K562 (cell line): ENCODE measurements at regions not wholly inside any gene's neighbourhood (a gene's known extent, or its start where the extent isn't known, plus 50 kb on each side); places are given as distances from the start of the nearest gene placed in this dataset.

Experiments
- ATAC-seq: fragments of 200-7000 bp; cut with Tn5 transposase; 3 replicates; pipeline ENCODE4 v1.9.1; 2020; ENCODE audit warnings: moderate library complexity
- BruUV-seq: library from RNA; stranded (reverse); fragments of 400-500 nt; replicated peaks from 2 replicates; lab custom pipeline; 2021; lab: Mats Ljungman, UMichigan
- CTCF ChIA-PET: fragments of 300-600 bp; formaldehyde crosslinking; extraction: SDS; loops from one replicate; lab custom pipeline; 2021; ENCODE audit warnings: low intra/inter-chr PET ratio; lab: Yijun Ruan, JAX
- POLR2A ChIA-PET: fragments of 300-600, 350-650 bp; sonication (Branson Sonifier 250); formaldehyde crosslinking; extraction: SDS; loops from one replicate; lab custom pipeline; 2021; ENCODE audit warnings: antibody characterized with exemption, inconsistent platforms; lab: Yijun Ruan, JAX
- DNase-seq, 4 experiments: peaks; one replicate each; pipeline versions ENCODE4 v3.0.0 to v3.0.0-alpha.2; 2011 to 2018; ENCODE audit warnings: low spot score in 3 of 4, mixed read lengths in 3 of 4; ENCODE audit errors: extremely low read depth in 1 of 4
- FAIRE-seq: peaks from 2 replicates; lab custom pipeline; 2011; peaks lifted over from hg19 to GRCh38; lab: Jason Lieb, UNC
- H2AFZ ChIP-seq: 2 replicates; pipeline ENCODE4 v1.6.0; 2011; ENCODE audit warnings: low read depth, low read length, control low read depth, inconsistent platforms
- H3K27ac ChIP-seq: fragments of 200-600 bp; 3 replicates; pipeline ENCODE4 v1.8.0; 2011; ENCODE audit warnings: low read depth, mild to moderate bottlenecking, control low read depth, inconsistent platforms, low read length, moderate library complexity, mixed read lengths; ENCODE audit errors: extremely low read depth
- H3K27me3 ChIP-seq, 2 experiments: fragments of 300-600 bp in 1 of 2; 2 replicates in 1 of 2; 3 replicates in 1 of 2; pipeline versions ENCODE4 v1.6.0 to v1.8.0; 2011; ENCODE audit warnings: inconsistent platforms in 2 of 2, low read length in 2 of 2, mild to moderate bottlenecking in 1 of 2, mixed read lengths in 1 of 2, moderate library complexity in 1 of 2; ENCODE audit not compliant: control insufficient read depth in 2 of 2, insufficient read depth in 2 of 2
- H3K36me3 ChIP-seq: fragments of 300-600 bp; 3 replicates; pipeline ENCODE4 v1.8.0; 2011; ENCODE audit warnings: mild to moderate bottlenecking, low read length, inconsistent platforms; ENCODE audit not compliant: control insufficient read depth, insufficient read depth
- H3K4me1 ChIP-seq, 2 experiments: fragments of 200-600 bp in 1 of 2; replicated peaks in 1 of 2; 2 replicates in 1 of 2; 3 replicates in 1 of 2; pipeline versions ENCODE4 v1.5.1 to v1.8.0; 2011; ENCODE audit warnings: inconsistent platforms in 2 of 2, low read length in 2 of 2, mild to moderate bottlenecking in 1 of 2, mixed read lengths in 1 of 2, moderate library complexity in 1 of 2; ENCODE audit not compliant: control insufficient read depth in 2 of 2, insufficient read depth in 2 of 2
- H3K4me2 ChIP-seq: 2 replicates; pipeline ENCODE4 v1.6.1; 2011; ENCODE audit warnings: low read length, control low read depth, inconsistent platforms, mixed read lengths; ENCODE audit not compliant: insufficient read depth
- H3K4me3 ChIP-seq: fragments of 200-600 bp; sonication (generic), shearing (Covaris generic); 2 replicates; pipeline ENCODE4 v1.5.1; 2016; ENCODE audit warnings: control low read depth, inconsistent platforms
- H3K79me2 ChIP-seq: fragments of 200-600 bp; 3 replicates; pipeline ENCODE4 v1.8.0; 2011; ENCODE audit warnings: low read length, inconsistent platforms; ENCODE audit not compliant: control insufficient read depth, insufficient read depth
- H3K9ac ChIP-seq, 2 experiments: 2 replicates each; pipeline versions ENCODE4 v1.6.0 to v1.6.1; 2011; ENCODE audit warnings: low read depth in 2 of 2, low read length in 2 of 2, control low read depth in 1 of 2, inconsistent platforms in 1 of 2, mild to moderate bottlenecking in 1 of 2, mixed read lengths in 1 of 2; ENCODE audit not compliant: insufficient read depth in 1 of 2
- H3K9me1 ChIP-seq: one replicate; pipeline ENCODE4 v1.6.0; 2011; ENCODE audit warnings: inconsistent platforms, mild to moderate bottlenecking, low read length, moderate library complexity; ENCODE audit not compliant: control insufficient read depth, insufficient read depth
- H3K9me3 ChIP-seq: replicated peaks from 2 replicates; pipeline ENCODE4 v1.5.1; 2011; ENCODE audit warnings: low read depth, low read length, inconsistent platforms; ENCODE audit not compliant: control insufficient read depth, insufficient read depth
- H4K20me1 ChIP-seq: replicated peaks from 2 replicates; pipeline ENCODE4 v1.6.1; 2011; ENCODE audit warnings: low read length, inconsistent platforms, mixed read lengths; ENCODE audit not compliant: control insufficient read depth, insufficient read depth
- CHCHD3 ChIP-seq: fragments of 250-450 bp; sonication (Bioruptor Pico); IDR thresholded peaks from 2 replicates; pipeline ENCODE4 v2.1.2; 2022; ENCODE audit warnings: mild to moderate bottlenecking
- CUX1 ChIP-seq: fragments of 200-800 bp; sonication (Bioruptor generic); IDR thresholded peaks from 2 replicates; pipeline ENCODE4 v1.6.1; 2016; ENCODE audit warnings: missing genetic modification characterization, missing compliant biosample characterization
- HBP1 ChIP-seq: fragments of 450-650 bp; formaldehyde crosslinking; IDR thresholded peaks from 2 replicates; pipeline ENCODE4 v1.4.0; 2022; ENCODE audit warnings: missing genetic modification characterization
- NR2F6 ChIP-seq: fragments of 450-650 bp; formaldehyde crosslinking; IDR thresholded peaks from 2 replicates; pipeline ENCODE4 v1.4.0; 2020; ENCODE audit warnings: mild to moderate bottlenecking
- PTBP1 ChIP-seq: fragments of 200-400 bp; formaldehyde crosslinking; IDR thresholded peaks from 2 replicates; pipeline ENCODE4 v1.6.1; 2017; ENCODE audit warnings: low read depth, low read length
- RBM25 ChIP-seq: fragments of 200-400 bp; formaldehyde crosslinking; IDR thresholded peaks from 2 replicates; pipeline ENCODE4 v1.6.1; 2018; ENCODE audit warnings: low read length, low read depth, moderate library complexity; ENCODE audit not compliant: severe bottlenecking
- TAF9B ChIP-seq: fragments of 450-650 bp; IDR thresholded peaks from 2 replicates; pipeline ENCODE4 v1.6.1; 2018; ENCODE audit warnings: mild to moderate bottlenecking; ENCODE audit not compliant: partially characterized antibody
- ZNF354B ChIP-seq: fragments of 250-450 bp; sonication (Bioruptor Pico); IDR thresholded peaks from 2 replicates; pipeline ENCODE4 v1.4.0; 2020
- ZNF778 ChIP-seq: fragments of 450-650 bp; formaldehyde crosslinking; IDR thresholded peaks from 2 replicates; pipeline ENCODE4 v1.4.0; 2020; ENCODE audit warnings: mild to moderate bottlenecking, moderate library complexity
- WGBS: fragments of 100-300 bp; shearing (Covaris generic); methylation state at CpG from one replicate; pipeline ENCODE4 v1.1.6; 2016; ENCODE audit warnings: low coverage, mixed read lengths; ENCODE audit not compliant: insufficient coverage; ENCODE audit errors: missing lambda C conversion rate; 5-methylcytosine and 5-hydroxymethylcytosine counted together
- in situ Hi-C: fragments of 300-500 bp; cut with MboI; formaldehyde crosslinking; loops from 4 replicates; pipeline ENCODE4 v1.15.0; 2018; ENCODE audit warnings: inconsistent platforms, mixed read lengths
- intact Hi-C: fragments of 100-400 bp; cut with micrococcal nuclease; formaldehyde crosslinking; loops from 2 replicates; pipeline ENCODE4 v1.14.2; 2022

- Histone ChIP-seq H3K4me2 (no peak overlapping the region), H3K27ac (no peak overlapping the region), H3K79me2 (no peaks in the 10 kb centered on the region), H3K27me3 (no peaks in the 10 kb centered on the region), H3K4me1 (no peaks in the 10 kb centered on the region), H3K9ac (no peak overlapping the region), H3K9me3 (no peaks in the 10 kb centered on the region), H3K9me1 (no peaks in the 10 kb centered on the region), H4K20me1 (no peaks in the 10 kb centered on the region), H3K4me3 (no peak overlapping the region), H3K36me3 (no peaks in the 10 kb centered on the region), H2AFZ (no peak overlapping the region)
- intact Hi-C loops (no loop called here), in situ Hi-C loops (no loop called here)
- ChIA-PET CTCF (no interaction called here), POLR2A (no interaction called here)
- DNase-seq (no peak), FAIRE-seq (no peak), ATAC-seq (no peak)
- WGBS, result 2% methylated on average over 3 of the region's 3 CpGs
- no TSS peak for BruUV-seq
- TF ChIP-seq RBM25, result no peak
- no peak for TF ChIP-seq TAF9B
- TF ChIP-seq ZNF778 (CRISPR knock-in tag), result no peak
- TF ChIP-seq CUX1 (CRISPR knock-in tag), result no peak
- TF ChIP-seq PTBP1, result no peak
- no peak for TF ChIP-seq NR2F6
- no peak for TF ChIP-seq CHCHD3
- TF ChIP-seq HBP1 (CRISPR knock-in tag), result no peak
- TF ChIP-seq ZNF354B (CRISPR knock-in tag), result no peak
These were observed 332.0 kb upstream of the CCDC179 start for GRCh38 chr11:23192256-23192655.
